ENCODE measurements at regions not wholly inside any gene's neighbourhood (a gene's known extent, or its start where the extent isn't known, plus 50 kb on each side); places are given as distances from the start of the nearest gene placed in this dataset.

DNA sequence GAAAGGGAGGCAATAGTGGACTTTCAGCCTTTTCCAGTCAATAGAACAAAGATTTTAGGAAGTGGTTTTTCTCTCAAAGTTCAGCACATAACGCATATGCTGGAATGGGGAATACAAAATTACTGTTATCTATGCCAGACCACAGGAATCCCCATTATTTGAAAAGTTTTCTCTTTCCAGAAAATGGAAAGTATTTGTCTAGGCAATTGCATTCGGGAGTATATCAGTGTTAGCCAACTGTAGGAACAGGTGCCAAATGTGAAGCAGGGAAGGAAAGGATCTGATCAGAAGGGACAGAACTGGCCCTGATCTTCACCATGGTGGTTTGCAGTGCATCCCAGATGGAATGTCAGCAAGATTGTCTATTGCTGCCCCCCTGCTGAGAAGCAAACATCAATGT lies 213.6 kb downstream of the CPE start:
- H3K4me1 ChIP-seq (ENCODE audit: control insufficient read depth, low read depth, low read length): no peaks in the 10 kb centered on the region
- no peaks in the 10 kb centered on the region for H3K9me3 ChIP-seq (ENCODE audit: control insufficient read depth, low read depth, low read length)
- H3K27ac ChIP-seq (ENCODE audit: low read length): no peak overlapping the region
- H3K9ac ChIP-seq (ENCODE audit: low read length): no peak overlapping the region
- no peaks in the 10 kb centered on the region for H3K36me3 ChIP-seq (ENCODE audit: control insufficient read depth, low read depth, low read length)
- no peaks in the 10 kb centered on the region for H3K27me3 ChIP-seq (ENCODE audit: control insufficient read depth, insufficient read depth, low read length)
- no peak overlapping the region for H3K4me3 ChIP-seq (ENCODE audit: low read length)

GRCh38 chr4:165597581-165598480 lies 219.0 kb downstream of the CPE start:
- H3K27me3 ChIP-seq (ENCODE audit: control insufficient read depth, insufficient read depth, low read length): no peaks in the 10 kb centered on the region
- H3K27ac ChIP-seq (ENCODE audit: low read length): no peak overlapping the region
- H3K9me3 ChIP-seq (ENCODE audit: control insufficient read depth, low read depth, low read length): no peaks in the 10 kb centered on the region
- H3K4me1 ChIP-seq (ENCODE audit: control insufficient read depth, low read depth, low read length): no peaks in the 10 kb centered on the region
- H3K36me3 ChIP-seq (ENCODE audit: control insufficient read depth, low read depth, low read length): no peaks in the 10 kb centered on the region
- H3K9ac ChIP-seq (ENCODE audit: low read length): no peak overlapping the region
- no peak overlapping the region for H3K4me3 ChIP-seq (ENCODE audit: low read length)

GRCh38 chr4:165600959-165601683 lies 222.3 kb downstream of the CPE start:
- no peaks in the 10 kb centered on the region for H3K4me1 ChIP-seq (ENCODE audit: control insufficient read depth, low read depth, low read length)
- H3K27ac ChIP-seq (ENCODE audit: low read length): no peak overlapping the region

GRCh38 chr4:165602621-165603020 lies 223.8 kb downstream of the CPE start:
- H3K27me3 ChIP-seq (ENCODE audit: control insufficient read depth, insufficient read depth, low read length): no peaks in the 10 kb centered on the region
- no peaks in the 10 kb centered on the region for H3K9me3 ChIP-seq (ENCODE audit: control insufficient read depth, low read depth, low read length)
- no peak overlapping the region for H3K4me3 ChIP-seq (ENCODE audit: low read length)
- no peak overlapping the region for H3K9ac ChIP-seq (ENCODE audit: low read length)
- H3K4me1 ChIP-seq (ENCODE audit: control insufficient read depth, low read depth, low read length): no peaks in the 10 kb centered on the region
- no peaks in the 10 kb centered on the region for H3K36me3 ChIP-seq (ENCODE audit: control insufficient read depth, low read depth, low read length)
- H3K27ac ChIP-seq (ENCODE audit: low read length): no peak overlapping the region

More at GRCh38 chr4:165600959-165601683, 222.3 kb downstream of the CPE start:
- Histone ChIP-seq H3K36me3 (ENCODE audit: control insufficient read depth, low read depth, low read length) (no peaks in the 10 kb centered on the region), H3K9ac (ENCODE audit: low read length) (no peak overlapping the region), H3K9me3 (ENCODE audit: control insufficient read depth, low read depth, low read length) (no peaks in the 10 kb centered on the region), H3K27me3 (ENCODE audit: control insufficient read depth, insufficient read depth, low read length) (no peaks in the 10 kb centered on the region), H3K4me3 (ENCODE audit: low read length) (no peak overlapping the region)

GRCh38 chr4:165604181-165604580 lies 225.4 kb downstream of the CPE start:
- Histone ChIP-seq H3K27ac (ENCODE audit: low read length) (no peak overlapping the region), H3K4me3 (ENCODE audit: low read length) (no peak overlapping the region), H3K36me3 (ENCODE audit: control insufficient read depth, low read depth, low read length) (no peaks in the 10 kb centered on the region), H3K4me1 (ENCODE audit: control insufficient read depth, low read depth, low read length) (no peaks in the 10 kb centered on the region), H3K27me3 (ENCODE audit: control insufficient read depth, insufficient read depth, low read length) (no peaks in the 10 kb centered on the region), H3K9ac (ENCODE audit: low read length) (no peak overlapping the region), H3K9me3 (ENCODE audit: control insufficient read depth, low read depth, low read length) (no peaks in the 10 kb centered on the region)

DNA sequence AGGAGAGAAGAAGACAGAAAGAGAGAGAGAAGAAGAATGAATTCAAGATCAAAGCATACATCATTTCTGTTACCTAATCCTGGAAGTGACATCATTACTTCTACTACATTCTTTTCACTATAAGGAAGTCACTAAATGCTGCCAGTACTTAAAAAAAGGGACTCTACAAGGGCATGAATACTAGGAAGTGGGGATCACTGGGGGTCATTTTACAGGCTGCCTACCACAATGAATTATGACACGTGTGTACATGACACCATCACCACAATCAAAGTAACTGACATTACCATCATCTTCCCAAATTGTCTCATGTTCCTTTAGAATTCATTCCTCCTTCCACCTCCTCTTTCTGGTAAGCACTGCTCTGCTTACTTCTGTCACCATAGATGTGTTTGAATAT lies 227.0 kb downstream of the CPE start:
- H3K4me1 ChIP-seq (ENCODE audit: control insufficient read depth, low read depth, low read length): peaks cover 15% of the 10 kb centered on the region
- H3K36me3 ChIP-seq (ENCODE audit: control insufficient read depth, low read depth, low read length): no peaks in the 10 kb centered on the region
- H3K9me3 ChIP-seq (ENCODE audit: control insufficient read depth, low read depth, low read length): no peaks in the 10 kb centered on the region
- no peak overlapping the region for H3K27ac ChIP-seq (ENCODE audit: low read length)
- H3K27me3 ChIP-seq (ENCODE audit: control insufficient read depth, insufficient read depth, low read length): no peaks in the 10 kb centered on the region
- H3K4me3 ChIP-seq (ENCODE audit: low read length): no peak overlapping the region
- no peak overlapping the region for H3K9ac ChIP-seq (ENCODE audit: low read length)

- no peaks in the 10 kb centered on the region for H3K27me3 ChIP-seq (ENCODE audit: control insufficient read depth, insufficient read depth, low read length)
- H3K27ac ChIP-seq (ENCODE audit: low read length): no peak overlapping the region
- H3K4me3 ChIP-seq (ENCODE audit: low read length): no peak overlapping the region
- H3K9me3 ChIP-seq (ENCODE audit: control insufficient read depth, low read depth, low read length): no peaks in the 10 kb centered on the region
- no peaks in the 10 kb centered on the region for H3K36me3 ChIP-seq (ENCODE audit: control insufficient read depth, low read depth, low read length)
- peaks cover 21% of the 10 kb centered on the region for H3K4me1 ChIP-seq (ENCODE audit: control insufficient read depth, low read depth, low read length)
- H3K9ac ChIP-seq (ENCODE audit: low read length): no peak overlapping the region
These were observed 227.8 kb downstream of the CPE start for GRCh38 chr4:165606465-165607205.

GRCh38 chr4:165609653-165610052 lies 230.8 kb downstream of the CPE start:
- Histone ChIP-seq H3K9me3 (ENCODE audit: control insufficient read depth, low read depth, low read length) (no peaks in the 10 kb centered on the region), H3K27ac (ENCODE audit: low read length) (no peak overlapping the region), H3K4me1 (ENCODE audit: control insufficient read depth, low read depth, low read length) (peaks cover 34% of the 10 kb centered on the region), H3K9ac (ENCODE audit: low read length) (no peak overlapping the region), H3K36me3 (ENCODE audit: control insufficient read depth, low read depth, low read length) (no peaks in the 10 kb centered on the region), H3K27me3 (ENCODE audit: control insufficient read depth, insufficient read depth, low read length) (no peaks in the 10 kb centered on the region), H3K4me3 (ENCODE audit: low read length) (no peak overlapping the region)

DNA sequence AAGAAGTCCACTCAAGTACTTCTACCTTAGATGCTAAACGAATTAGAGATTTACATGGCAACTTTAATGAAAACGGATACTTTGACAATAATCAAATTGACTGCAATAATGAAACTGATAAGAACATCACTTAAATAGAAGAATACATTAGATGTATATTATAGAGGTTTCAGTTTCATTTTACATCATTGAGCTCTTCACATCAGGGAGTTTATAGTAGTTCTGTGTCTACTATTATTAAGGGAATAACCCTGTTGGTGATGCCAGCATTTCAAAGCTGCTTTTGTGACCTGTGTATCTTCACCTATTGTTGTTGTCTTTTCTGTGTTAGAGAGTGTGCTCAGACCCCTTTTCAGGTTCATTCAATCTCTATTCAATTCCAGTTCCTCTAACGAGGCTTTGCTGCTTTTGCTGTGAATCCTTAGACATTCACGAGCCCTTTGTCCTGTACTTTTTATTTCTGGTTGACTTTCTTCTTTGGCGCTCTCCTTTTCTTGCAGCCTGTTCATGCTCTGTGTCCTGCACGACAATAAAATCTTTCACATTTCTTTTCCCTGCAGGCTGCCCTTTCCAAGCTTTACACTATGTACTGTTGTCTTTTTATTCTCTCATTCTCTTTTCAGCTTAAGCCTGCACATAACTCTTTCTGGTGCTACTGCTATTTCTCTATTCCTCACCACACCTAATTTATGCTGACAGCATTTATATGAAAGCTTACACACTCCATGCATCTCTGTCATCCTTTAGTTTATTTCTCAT lies 232.1 kb downstream of the CPE start:
- Histone ChIP-seq H3K27me3 (ENCODE audit: control insufficient read depth, insufficient read depth, low read length) (no peaks in the 10 kb centered on the region), H3K4me1 (ENCODE audit: control insufficient read depth, low read depth, low read length) (peaks cover 34% of the 10 kb centered on the region), H3K36me3 (ENCODE audit: control insufficient read depth, low read depth, low read length) (no peaks in the 10 kb centered on the region), H3K9me3 (ENCODE audit: control insufficient read depth, low read depth, low read length) (no peaks in the 10 kb centered on the region), H3K9ac (ENCODE audit: low read length) (no peak overlapping the region), H3K4me3 (ENCODE audit: low read length) (no peak overlapping the region), H3K27ac (ENCODE audit: low read length) (no peak overlapping the region)

DNA sequence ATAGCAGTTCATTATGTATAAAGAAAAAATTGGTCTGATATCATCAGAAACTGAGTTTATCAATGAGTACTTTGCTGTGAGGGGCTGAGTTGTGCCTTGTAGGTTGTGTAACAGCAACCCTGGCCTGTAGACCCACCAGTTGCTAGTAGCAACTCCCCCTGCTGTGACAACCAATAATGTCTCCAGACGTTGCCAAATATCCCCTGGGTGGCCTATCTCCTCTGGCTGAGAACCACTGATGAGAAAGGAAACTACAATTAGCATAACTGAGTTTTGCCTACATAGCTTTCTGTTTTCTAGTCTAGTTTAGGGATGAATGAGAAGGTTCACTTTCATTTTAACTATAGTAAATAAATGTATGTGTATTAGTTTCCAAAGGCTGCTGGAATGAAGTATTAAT lies 234.1 kb downstream of the CPE start:
- Histone ChIP-seq H3K9ac (ENCODE audit: low read length) (no peak overlapping the region), H3K9me3 (ENCODE audit: control insufficient read depth, low read depth, low read length) (no peaks in the 10 kb centered on the region), H3K4me1 (ENCODE audit: control insufficient read depth, low read depth, low read length) (peaks cover 34% of the 10 kb centered on the region), H3K27ac (ENCODE audit: low read length) (no peak overlapping the region), H3K36me3 (ENCODE audit: control insufficient read depth, low read depth, low read length) (no peaks in the 10 kb centered on the region), H3K27me3 (ENCODE audit: control insufficient read depth, insufficient read depth, low read length) (no peaks in the 10 kb centered on the region), H3K4me3 (ENCODE audit: low read length) (no peak overlapping the region)

- peaks cover 34% of the 10 kb centered on the region for H3K4me1 ChIP-seq (ENCODE audit: control insufficient read depth, low read depth, low read length)
- no peaks in the 10 kb centered on the region for H3K9me3 ChIP-seq (ENCODE audit: control insufficient read depth, low read depth, low read length)
- H3K27me3 ChIP-seq (ENCODE audit: control insufficient read depth, insufficient read depth, low read length): no peaks in the 10 kb centered on the region
- no peak overlapping the region for H3K4me3 ChIP-seq (ENCODE audit: low read length)
- H3K36me3 ChIP-seq (ENCODE audit: control insufficient read depth, low read depth, low read length): no peaks in the 10 kb centered on the region
- H3K9ac ChIP-seq (ENCODE audit: low read length): no peak overlapping the region
- no peak overlapping the region for H3K27ac ChIP-seq (ENCODE audit: low read length)
These were observed 234.8 kb downstream of the CPE start for GRCh38 chr4:165613581-165613980.

All from iPS-18a (cell line).